Stimulated activated CD4-positive, alpha-beta T cell treated with anti-CD3 and anti-CD28 coated beads, Interleukin-1b, Interleukin-23, amount 100 ng/mL, for 4 hours (primary cell): ENCODE measurements at regions not wholly inside any gene's neighbourhood (a gene's known extent, or its start where the extent isn't known, plus 50 kb on each side); places are given as distances from the start of the nearest gene placed in this dataset.
"Not testable (repeated sequence)": the region's sequence is repeated elsewhere in the genome, so short reads cannot be mapped to it uniquely, and the experiment has no call there.

ENCODE experiments used
- DNase-seq, 2 donors: peaks; one replicate each; pipeline ENCODE4 v3.0.0-alpha.2; 2020; ENCODE audit warnings: low read depth in 2 of 2

- no peak for DNase-seq
These were observed 274.8 kb upstream of the CCNG1 start for GRCh38 chr5:163162645-163163044.

GRCh38 chr5:163163858-163164257 lies 273.5 kb upstream of the CCNG1 start:
- no peak for DNase-seq

GRCh38 chr5:163165277-163165676 lies 272.1 kb upstream of the CCNG1 start:
- no peak for DNase-seq

- DNase-seq = not testable (repeated sequence)
These were observed 267.2 kb upstream of the CCNG1 start for GRCh38 chr5:163170161-163170560.

GRCh38 chr5:163172540-163173338 lies 264.7 kb upstream of the CCNG1 start:
- no peak for DNase-seq

- DNase-seq = no peak
These were observed 259.4 kb upstream of the CCNG1 start for GRCh38 chr5:163177971-163178370.

GRCh38 chr5:163185315-163185714 lies 252.1 kb upstream of the CCNG1 start:
- DNase-seq = no peak

GRCh38 chr5:163189023-163189553 lies 248.3 kb upstream of the CCNG1 start:
- DNase-seq = no peak

GRCh38 chr5:163190283-163190682 lies 247.1 kb upstream of the CCNG1 start:
- no peak for DNase-seq

GRCh38 chr5:163190784-163191183 lies 246.6 kb upstream of the CCNG1 start:
- no peak for DNase-seq

- DNase-seq = no peak
These were observed 243.5 kb upstream of the CCNG1 start for GRCh38 chr5:163193886-163194285.

GRCh38 chr5:163205645-163206044 lies 231.8 kb upstream of the CCNG1 start:
- DNase-seq = no peak

GRCh38 chr5:163221581-163221980 lies 215.8 kb upstream of the CCNG1 start:
- DNase-seq = no peak

GRCh38 chr5:163222982-163223381 lies 214.4 kb upstream of the CCNG1 start:
- DNase-seq = no peak

GRCh38 chr5:163244445-163244987 lies 192.9 kb upstream of the CCNG1 start:
- no peak for DNase-seq

- DNase-seq = no peak
These were observed 191.8 kb upstream of the CCNG1 start for GRCh38 chr5:163245584-163245983.

GRCh38 chr5:163248333-163248732 lies 189.1 kb upstream of the CCNG1 start:
- no peak for DNase-seq

GRCh38 chr5:163248871-163249270 lies 188.5 kb upstream of the CCNG1 start:
- DNase-seq = no peak

GRCh38 chr5:163252950-163253349 lies 184.4 kb upstream of the CCNG1 start:
- no peak for DNase-seq

- no peak for DNase-seq
These were observed 177.9 kb upstream of the CCNG1 start for GRCh38 chr5:163259495-163259894.

GRCh38 chr5:163260471-163260870 lies 176.9 kb upstream of the CCNG1 start:
- DNase-seq = no peak

GRCh38 chr5:163260961-163261360 lies 176.4 kb upstream of the CCNG1 start:
- DNase-seq = no peak

GRCh38 chr5:163261647-163262269 lies 175.6 kb upstream of the CCNG1 start:
- DNase-seq = no peak
